ENCODE measurements at regions not wholly inside any gene's neighbourhood (a gene's known extent, or its start where the extent isn't known, plus 50 kb on each side); places are given as distances from the start of the nearest gene placed in this dataset.

DNA sequence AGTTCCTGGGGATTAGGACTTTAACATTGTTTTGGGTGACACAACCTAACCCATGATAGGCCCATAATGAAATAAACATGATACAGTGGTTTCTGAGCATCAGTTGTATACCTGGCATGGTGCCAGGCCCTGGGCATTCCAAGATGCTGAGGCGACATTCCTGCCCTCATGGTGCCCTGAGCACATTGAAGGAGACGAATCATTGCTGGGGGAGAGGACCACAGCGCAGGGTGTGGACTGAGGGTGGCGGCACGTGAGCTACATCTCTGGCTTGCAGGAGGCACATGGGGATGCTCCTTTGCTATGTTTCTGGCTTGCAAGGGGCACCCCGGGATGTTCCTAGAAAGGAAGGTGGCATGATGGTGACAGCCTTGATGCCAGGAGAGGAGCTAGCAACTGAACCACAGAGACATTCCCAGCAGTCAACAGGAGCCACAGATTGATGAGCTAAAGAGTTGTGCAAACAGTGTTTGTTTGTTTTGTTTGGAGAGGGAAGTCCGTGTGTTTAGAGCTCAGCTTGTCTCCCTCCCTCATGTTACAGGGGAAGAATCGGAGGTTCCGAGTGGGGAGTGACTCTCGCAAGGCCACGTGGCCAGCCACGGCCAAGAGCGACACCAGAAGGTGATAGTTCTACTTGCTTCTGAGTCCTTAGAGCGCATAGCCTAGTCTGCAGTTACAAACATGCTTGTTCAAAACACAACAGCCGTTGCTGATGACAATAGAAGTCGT lies 106.4 kb downstream of the MIAT start:
- Histone ChIP-seq H3K4ac (replicated peaks; ENCODE audit: insufficient read length, low read depth, low read length) (peak overlapping the region; percentile 25), H4K8ac (ENCODE audit: extremely low read depth, insufficient read depth, low read length) (no peak overlapping the region), H3K4me1 (replicated peaks in 1 of 4; ENCODE audit: control insufficient read depth in 3 of 4, insufficient read depth in 4 of 4, low read length in 3 of 4) (peaks cover 0 to 4% (median 2%) of the 10 kb centered on the region in 4 experiments; a peak in 3 of 7 replicates), H2BK12ac (ENCODE audit: low read depth, low read length) (peak overlapping the region; percentile 30; the same call in 1 of the 2 replicates), H4K20me1 (replicated peaks in 1 of 2; ENCODE audit: control insufficient read depth in 1 of 2, insufficient read depth in 2 of 2, low read length in 2 of 2) (peaks cover 0 to 2% of the 10 kb centered on the region in 2 experiments), H2BK120ac (replicated peaks; ENCODE audit: low read depth, low read length) (no peak overlapping the region), H2BK20ac (ENCODE audit: low read length) (no peak overlapping the region), H3K23me2 (ENCODE audit: low read depth, low read length) (no peaks in the 10 kb centered on the region), H3K9me3 (ENCODE audit: insufficient read depth in 2 of 2, low read depth in 1 of 2, low read length in 1 of 2) (peaks cover 3 to 7% of the 10 kb centered on the region in 2 experiments; a peak in 2 of 4 replicates), H3K79me2 (ENCODE audit: control insufficient read depth in 1 of 2, insufficient read depth in 2 of 2, low read length in 2 of 2) (no peaks in the 10 kb centered on the region), H3K4me2 (ENCODE audit: insufficient read depth in 1 of 2, low read depth in 2 of 2, low read length in 2 of 2) (no peak overlapping the region; a peak in 1 of 4 replicates), H3K27me3 (replicated peaks in 1 of 4; ENCODE audit: control insufficient read depth in 3 of 4, extremely low read depth in 1 of 4, insufficient read depth in 3 of 4, low read length in 3 of 4) (no peaks in the 10 kb centered on the region), H3K9ac (replicated peaks in 1 of 4; ENCODE audit: extremely low read depth in 1 of 4, low read depth in 3 of 4, low read length in 3 of 4) (no peak overlapping the region), H3K36me3 (ENCODE audit: control insufficient read depth in 2 of 4, insufficient read depth in 4 of 4, low read length in 3 of 4) (peaks cover 0 to 3% (median 0%) of the 10 kb centered on the region in 4 experiments; a peak in 1 of 8 replicates), H3K79me1 (ENCODE audit: low read depth, low read length) (no peaks in the 10 kb centered on the region), H2BK5ac (ENCODE audit: low read depth, low read length) (0 out of 2 replicates have a peak overlapping the region, but pooled peaks have one; percentile 12), H3K27ac (ENCODE audit: low read depth, low read length) (no peak overlapping the region), H4K91ac (replicated peaks; ENCODE audit: insufficient read length, low read length) (peak overlapping the region; percentile 23), H3K14ac (ENCODE audit: insufficient read length) (no peak overlapping the region), H3K23ac (ENCODE audit: insufficient read length) (no peak overlapping the region), H4K5ac (ENCODE audit: insufficient read length, low read depth, low read length) (no peak overlapping the region), H3K4me3 (ENCODE audit: extremely low read depth in 1 of 4, insufficient read depth in 2 of 4, low read depth in 3 of 4, low read length in 4 of 4) (no peak overlapping the region), H3K56ac (replicated peaks; ENCODE audit: insufficient read length, low read depth, low read length) (no peak overlapping the region), H2AFZ (ENCODE audit: low read length) (no peak overlapping the region), H3K18ac (ENCODE audit: extremely low read depth, low read length) (0 out of 2 replicates have a peak overlapping the region, but pooled peaks have one; percentile 42), H2BK15ac (ENCODE audit: low read length) (no peak overlapping the region), H2AK5ac (ENCODE audit: low read depth, low read length) (no peak overlapping the region)
- no peak for FAIRE-seq
- 83% methylated on average over 16 of the region's 16 CpGs; no CpG with 5 or more reads in 1 of the 2 experiments for WGBS, 2 experiments (ENCODE audit: extremely low coverage in 1 of 2, insufficient coverage in 1 of 2, insufficient read length in 1 of 2, insufficient replicate concordance in 2 of 2, low coverage in 1 of 2, low lambda C conversion rate in 2 of 2, missing lambda C conversion rate in 1 of 2)
- ChIA-PET CTCF (ENCODE audit: partially characterized antibody) (interaction anchor here (0.9 to 1.8 kb wide), 8 partner anchors 9 to 98 kb away, joined by 3 to 6 read pairs (median 4); no protein-coding TSS in a partner anchor), POLR2A (ENCODE audit: partially characterized antibody) (interaction anchor here (0.6 to 1.0 kb wide), 3 partner anchors 9 to 289 kb away, joined by 3 to 4 read pairs (median 3); no protein-coding TSS in a partner anchor)
- no peak for DNase-seq (ENCODE audit: low read depth in 1 of 2, low spot score in 2 of 2)
- TF ChIP-seq RAD21 (IDR thresholded peaks at IDR 0.05 in 1 of 2, conservative IDR thresholded peaks at IDR 0.05 in 1 of 2; ENCODE audit: low read depth in 2 of 2, low read length in 2 of 2) (peak in 1 of 2 experiments; percentile 12; a peak in 1 of 4 replicates), CEBPB (IDR thresholded peaks at IDR 0.05; ENCODE audit: low read depth, low read length) (no peak), SAP30 (IDR thresholded peaks at IDR 0.05; ENCODE audit: insufficient read depth, insufficient replicate concordance, low read length) (no peak), BCL11A (IDR thresholded peaks at IDR 0.05; ENCODE audit: low read depth in 2 of 2, low read length in 2 of 2) (no peak), KDM5A (IDR thresholded peaks at IDR 0.05; ENCODE audit: low read length) (no peak), NANOG (IDR thresholded peaks at IDR 0.05; ENCODE audit: insufficient read depth, low read depth, low read length, poor library complexity, severe bottlenecking) (no peak), CHD2 (IDR thresholded peaks at IDR 0.05; ENCODE audit: low read length) (no peak), EP300 (IDR thresholded peaks at IDR 0.05; ENCODE audit: borderline replicate concordance in 1 of 2, low read depth in 2 of 2, low read length in 2 of 2) (no peak)

All from H1 (cell line).